ENCODE measurements at regions not wholly inside any gene's neighbourhood (a gene's known extent, or its start where the extent isn't known, plus 50 kb on each side); places are given as distances from the start of the nearest gene placed in this dataset.

- no peaks in the 10 kb centered on the region for H3K27me3 Mint-ChIP-seq
- H3K4me1 Mint-ChIP-seq: no peaks in the 10 kb centered on the region
- no peak for DNase-seq (ENCODE audit: low spot score in 2 of 2)
These were observed 1101.9 kb downstream of the PRIM2 start for GRCh38 chr6:58419321-58419720.

More at GRCh38 chr6:58419321-58419720, 1101.9 kb downstream of the PRIM2 start:
- no peak for ATAC-seq (replicated peaks; ENCODE audit: extremely low read depth, poor library complexity, severe bottlenecking)
- no peaks in the 10 kb centered on the region for H3K36me3 Mint-ChIP-seq (ENCODE audit: insufficient read depth)
- H3K9me3 Mint-ChIP-seq: peaks cover 8% of the 10 kb centered on the region
- H3K27ac Mint-ChIP-seq (ENCODE audit: low read depth): no peak overlapping the region
- H3K4me3 Mint-ChIP-seq: no peak overlapping the region
